Trophoblast cell (in vitro differentiated cells and primary cell): ENCODE measurements at regions not wholly inside any gene's neighbourhood (a gene's known extent, or its start where the extent isn't known, plus 50 kb on each side); places are given as distances from the start of the nearest gene placed in this dataset.

Source experiments
- DNase-seq, 2 donors: peaks; one replicate each; pipeline ENCODE4 v3.0.0-alpha.2; 2016
- H2AFZ ChIP-seq: 2 replicates; pipeline ENCODE4 v1.6.1; 2013; ENCODE audit warnings: low read length, moderate library complexity, mild to moderate bottlenecking; ENCODE audit not compliant: insufficient read depth, poor library complexity
- H2AK5ac ChIP-seq: 2 replicates; pipeline ENCODE4 v1.6.1; 2013; ENCODE audit warnings: mild to moderate bottlenecking, low read length
- H2BK120ac ChIP-seq: 2 replicates; pipeline ENCODE4 v1.6.1; 2013; ENCODE audit warnings: low read length, mild to moderate bottlenecking, moderate library complexity; ENCODE audit not compliant: insufficient read depth, poor library complexity
- H2BK12ac ChIP-seq: 2 replicates; pipeline ENCODE4 v1.6.1; 2013; ENCODE audit warnings: mild to moderate bottlenecking, low read length, moderate library complexity
- H2BK5ac ChIP-seq: 2 replicates; pipeline ENCODE4 v1.6.1; 2013; ENCODE audit warnings: low read length, low read depth, moderate library complexity, mild to moderate bottlenecking; ENCODE audit not compliant: poor library complexity
- H3K14ac ChIP-seq: 2 replicates; pipeline ENCODE4 v1.6.1; 2013; ENCODE audit warnings: mild to moderate bottlenecking, low read length
- H3K18ac ChIP-seq: 2 replicates; pipeline ENCODE4 v1.6.1; 2013; ENCODE audit warnings: mild to moderate bottlenecking, low read length
- H3K23ac ChIP-seq: 2 replicates; pipeline ENCODE4 v1.6.1; 2013; ENCODE audit warnings: low read length
- H3K27ac ChIP-seq: 2 replicates; pipeline ENCODE4 v1.5.1; 2013; ENCODE audit warnings: low read depth, mild to moderate bottlenecking, inconsistent platforms, low read length, moderate library complexity
- H3K27me3 ChIP-seq: 2 replicates; pipeline ENCODE4 v1.6.1; 2013; ENCODE audit warnings: inconsistent platforms, mild to moderate bottlenecking, low read length, moderate library complexity; ENCODE audit not compliant: insufficient read depth
- H3K36me3 ChIP-seq, 2 experiments: 1 replicate in 1 of 2; 2 replicates in 1 of 2; pipeline ENCODE4 v1.6.1; 2013; ENCODE audit warnings: low read length in 2 of 2, mild to moderate bottlenecking in 2 of 2, moderate library complexity in 1 of 2; ENCODE audit not compliant: insufficient read depth in 2 of 2, control insufficient read depth in 1 of 2
- H3K4ac ChIP-seq: 2 replicates; pipeline ENCODE4 v1.6.1; 2013; ENCODE audit warnings: low read depth, mild to moderate bottlenecking, low read length, moderate library complexity
- H3K4me1 ChIP-seq, 2 experiments: 1 replicate in 1 of 2; 2 replicates in 1 of 2; pipeline ENCODE4 v1.6.1; 2013; ENCODE audit warnings: low read length in 2 of 2, mild to moderate bottlenecking in 2 of 2, moderate library complexity in 1 of 2; ENCODE audit not compliant: insufficient read depth in 2 of 2, control insufficient read depth in 1 of 2
- H3K4me2 ChIP-seq: 2 replicates; pipeline ENCODE4 v1.6.1; 2013; ENCODE audit warnings: inconsistent platforms, mild to moderate bottlenecking, low read length, moderate library complexity
- H3K4me3 ChIP-seq: 2 replicates; pipeline ENCODE4 v1.5.1; 2013; ENCODE audit warnings: mild to moderate bottlenecking, low read depth, low read length, inconsistent platforms
- H3K79me1 ChIP-seq: one replicate; pipeline ENCODE4 v1.6.1; 2013; ENCODE audit warnings: low read length
- H3K79me2 ChIP-seq: 2 replicates; pipeline ENCODE4 v1.6.1; 2013; ENCODE audit warnings: low read length, mild to moderate bottlenecking; ENCODE audit not compliant: control insufficient read depth, insufficient read depth, poor library complexity
- H3K9ac ChIP-seq: 2 replicates; pipeline ENCODE4 v1.6.1; 2013; ENCODE audit warnings: mild to moderate bottlenecking, low read length
- H3K9me3 ChIP-seq: 2 replicates; pipeline ENCODE4 v1.6.1; 2013; ENCODE audit warnings: low read depth, mild to moderate bottlenecking, control low read depth, inconsistent platforms, low read length; ENCODE audit not compliant: insufficient read depth
- H4K12ac ChIP-seq: 2 replicates; pipeline ENCODE4 v1.6.1; 2013; ENCODE audit warnings: low read depth, mild to moderate bottlenecking, low read length, moderate library complexity
- H4K8ac ChIP-seq: 2 replicates; pipeline ENCODE4 v1.6.1; 2013; ENCODE audit warnings: low read depth, mild to moderate bottlenecking, low read length, moderate library complexity
- H4K91ac ChIP-seq: one replicate; pipeline ENCODE4 v1.6.1; 2013; ENCODE audit warnings: low read depth, mild to moderate bottlenecking, low read length, moderate library complexity
- WGBS: extraction: QIAGEN DNeasy Blood & Tissue Kit; methylation state at CpG from one replicate; pipeline ENCODE4 v1.1.7; 2013; ENCODE audit warnings: missing lambda C conversion rate; ENCODE audit not compliant: insufficient read length, insufficient coverage; ENCODE audit errors: extremely low coverage; 5-methylcytosine and 5-hydroxymethylcytosine counted together

DNA sequence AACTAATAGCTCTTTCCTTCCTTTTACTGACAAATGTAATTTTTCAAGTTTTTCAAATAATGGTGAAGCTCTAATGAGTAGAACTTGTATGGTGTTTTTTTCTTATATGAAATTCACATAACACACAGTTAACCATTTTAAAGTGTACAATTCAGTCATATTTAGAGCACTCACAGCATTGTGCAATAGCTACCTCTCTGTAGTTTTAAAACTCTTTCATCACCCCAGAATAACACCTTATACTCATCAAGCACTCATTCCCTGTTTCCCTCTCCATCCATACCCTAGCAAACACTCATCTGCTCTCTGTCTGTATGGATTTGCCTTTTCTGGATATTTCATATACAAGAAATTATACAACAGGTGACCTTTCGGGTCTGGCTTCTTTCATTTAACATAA is 207.9 kb upstream of the SLC38A2 start:
- H3K79me2 ChIP-seq: no peaks in the 10 kb centered on the region
- no peaks in the 10 kb centered on the region for H3K9me3 ChIP-seq
- H4K8ac ChIP-seq: no peak overlapping the region
- no peak overlapping the region for H2BK120ac ChIP-seq
- no peak overlapping the region for H3K14ac ChIP-seq
- WGBS: no CpG with 5 or more reads among the region's 1 CpG
- H3K4me2 ChIP-seq: no peak overlapping the region
- peaks cover 0 to under 1% of the 10 kb centered on the region in 2 experiments for H3K4me1 ChIP-seq
- no peak overlapping the region for H4K91ac ChIP-seq
- H3K23ac ChIP-seq: no peak overlapping the region
- H2BK12ac ChIP-seq: no peak overlapping the region
- no peaks in the 10 kb centered on the region for H3K36me3 ChIP-seq
- H3K4ac ChIP-seq: no peak overlapping the region
- no peak overlapping the region for H3K9ac ChIP-seq
- H4K12ac ChIP-seq: no peak overlapping the region
- no peak for DNase-seq
- H3K4me3 ChIP-seq: no peak overlapping the region
- no peak overlapping the region for H2BK5ac ChIP-seq
- H3K27me3 ChIP-seq: no peaks in the 10 kb centered on the region
- no peak overlapping the region for H3K27ac ChIP-seq
- no peak overlapping the region for H3K18ac ChIP-seq
- H2AFZ ChIP-seq: no peak overlapping the region
- H3K79me1 ChIP-seq: no peaks in the 10 kb centered on the region
- no peak overlapping the region for H2AK5ac ChIP-seq

DNA sequence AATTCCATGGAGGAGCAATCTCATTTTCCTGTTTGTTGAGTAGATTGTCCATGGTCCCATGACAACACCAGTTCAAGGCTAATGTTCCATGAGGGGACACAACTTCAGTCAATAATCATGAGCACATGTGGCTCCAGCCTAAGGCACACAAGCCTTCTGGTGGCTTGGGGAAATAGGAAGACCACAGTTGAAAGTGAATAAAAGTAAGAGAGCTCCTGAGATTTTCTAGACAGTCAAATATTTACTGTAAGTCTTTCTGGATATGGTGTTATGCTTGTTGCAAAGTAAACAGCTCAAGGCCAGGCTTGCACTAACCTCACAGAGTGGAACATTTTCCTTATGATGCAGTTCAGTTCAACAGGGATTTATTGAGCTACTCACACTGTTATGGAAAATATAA is 206.9 kb upstream of the SLC38A2 start:
- Histone ChIP-seq H3K4me2 (no peak overlapping the region), H3K4me1 (no peaks in the 10 kb centered on the region), H4K12ac (no peak overlapping the region), H4K8ac (no peak overlapping the region), H3K36me3 (no peaks in the 10 kb centered on the region), H2BK12ac (no peak overlapping the region), H3K4me3 (no peak overlapping the region), H4K91ac (no peak overlapping the region), H2AFZ (no peak overlapping the region), H3K27me3 (no peaks in the 10 kb centered on the region), H3K79me2 (no peaks in the 10 kb centered on the region), H3K9me3 (no peaks in the 10 kb centered on the region), H3K4ac (no peak overlapping the region), H3K23ac (no peak overlapping the region), H3K18ac (no peak overlapping the region), H3K9ac (no peak overlapping the region), H2BK5ac (no peak overlapping the region), H3K27ac (no peak overlapping the region), H2AK5ac (no peak overlapping the region), H3K14ac (no peak overlapping the region), H3K79me1 (no peaks in the 10 kb centered on the region), H2BK120ac (no peak overlapping the region)
- DNase-seq: no peak

GRCh38 chr12:46578190-46578982 is 205.8 kb upstream of the SLC38A2 start:
- no peak overlapping the region for H2AK5ac ChIP-seq
- no peak overlapping the region for H2BK120ac ChIP-seq
- no peak overlapping the region for H3K14ac ChIP-seq
- H3K9me3 ChIP-seq: no peaks in the 10 kb centered on the region
- H3K27me3 ChIP-seq: no peaks in the 10 kb centered on the region
- no peaks in the 10 kb centered on the region for H3K79me2 ChIP-seq
- H4K91ac ChIP-seq: no peak overlapping the region
- H2BK12ac ChIP-seq: no peak overlapping the region
- no peaks in the 10 kb centered on the region for H3K79me1 ChIP-seq
- H3K27ac ChIP-seq: no peak overlapping the region
- H3K4me1 ChIP-seq: no peaks in the 10 kb centered on the region
- no peak overlapping the region for H2BK5ac ChIP-seq
- H3K4ac ChIP-seq: no peak overlapping the region
- no peak overlapping the region for H2AFZ ChIP-seq
- no peak for DNase-seq
- WGBS: no CpG with 5 or more reads among the region's 4 CpGs
- H4K12ac ChIP-seq: no peak overlapping the region
- H3K23ac ChIP-seq: no peak overlapping the region
- no peak overlapping the region for H3K18ac ChIP-seq
- H4K8ac ChIP-seq: no peak overlapping the region
- no peak overlapping the region for H3K4me3 ChIP-seq
- H3K36me3 ChIP-seq: no peaks in the 10 kb centered on the region
- no peak overlapping the region for H3K9ac ChIP-seq
- H3K4me2 ChIP-seq: no peak overlapping the region

GRCh38 chr12:46577063-46577776 is 204.6 kb upstream of the SLC38A2 start:
- Histone ChIP-seq H3K27ac (no peak overlapping the region), H3K9ac (no peak overlapping the region), H4K91ac (no peak overlapping the region), H2BK5ac (no peak overlapping the region), H4K12ac (no peak overlapping the region), H3K79me2 (no peaks in the 10 kb centered on the region), H2AK5ac (no peak overlapping the region), H3K14ac (no peak overlapping the region), H3K4me2 (no peak overlapping the region), H3K27me3 (no peaks in the 10 kb centered on the region), H3K79me1 (no peaks in the 10 kb centered on the region), H3K9me3 (no peaks in the 10 kb centered on the region), H2AFZ (no peak overlapping the region), H3K4me1 (no peaks in the 10 kb centered on the region), H4K8ac (no peak overlapping the region), H2BK120ac (no peak overlapping the region), H3K4ac (no peak overlapping the region), H2BK12ac (no peak overlapping the region), H3K23ac (no peak overlapping the region), H3K36me3 (no peaks in the 10 kb centered on the region), H3K4me3 (no peak overlapping the region), H3K18ac (no peak overlapping the region)
- WGBS: no CpG with 5 or more reads among the region's 5 CpGs
- no peak for DNase-seq
